ENCODE measurements at regions not wholly inside any gene's neighbourhood (a gene's known extent, or its start where the extent isn't known, plus 50 kb on each side); places are given as distances from the start of the nearest gene placed in this dataset.

GRCh38 chr2:88829607-88830463 lies 138.4 kb downstream of the RPIA start:
- H3K27ac ChIP-seq (ENCODE audit: low read depth, low read length): no peak overlapping the region
- peaks cover 9% of the 10 kb centered on the region; the same call in 1 of the 2 replicates for H3K27me3 ChIP-seq (ENCODE audit: insufficient read depth, low read length)
- H3K9me2 ChIP-seq (ENCODE audit: insufficient read depth): no peaks in the 10 kb centered on the region
- ChIA-PET POLR2A (no interaction called here), CTCF (interaction anchor here (0.7 to 1.7 kb wide), 2 partner anchors 51 to 234 kb away, joined by 3 to 11 read pairs; no protein-coding TSS in a partner anchor), RAD21 (ENCODE audit: low non-redundant PET in 1 of 2, low total read pairs in 2 of 2, uncharacterized antibody in 2 of 2, unreplicated experiment in 2 of 2) (no interaction called here)
- no peaks in the 10 kb centered on the region for H4K20me1 ChIP-seq (ENCODE audit: insufficient read depth)
- no peak overlapping the region for H3K9ac ChIP-seq (ENCODE audit: low read length)
- no peak overlapping the region for H3K4me3 ChIP-seq (replicated peaks in 1 of 2; ENCODE audit: low read depth in 1 of 2, low read length in 2 of 2)
- TF ChIP-seq RAD21 (IDR thresholded peaks at IDR 0.05; ENCODE audit: low read depth) (no peak), FOSL1 (IDR thresholded peaks at IDR 0.05; ENCODE audit: low read depth) (no peak), SRF (IDR thresholded peaks at IDR 0.05; ENCODE audit: low read depth) (no peak), POLR2A (IDR thresholded peaks at IDR 0.05; ENCODE audit: borderline replicate concordance, extremely low read depth, insufficient read depth, insufficient read length) (no peak), JUND (IDR thresholded peaks at IDR 0.05) (no peak), ZNF274 (IDR thresholded peaks at IDR 0.05; ENCODE audit: low read depth, low read length) (no peak), TCF7L2 (IDR thresholded peaks at IDR 0.05; ENCODE audit: borderline replicate concordance, extremely low read depth, insufficient read depth, insufficient read length) (no peak), CEBPB (IDR thresholded peaks at IDR 0.05; ENCODE audit: low read depth) (no peak), YY1 (IDR thresholded peaks at IDR 0.05; ENCODE audit: extremely low read depth, insufficient replicate concordance, low read depth, low read length) (no peak), EZH2phosphoT487 (IDR thresholded peaks at IDR 0.05; ENCODE audit: borderline replicate concordance) (no peak), POLR2AphosphoS5 (IDR thresholded peaks at IDR 0.05; ENCODE audit: low read depth, low read length) (no peak), ELF1 (IDR thresholded peaks at IDR 0.05; ENCODE audit: borderline replicate concordance, low read depth) (no peak)
- TF ChIP-seq, protein P1, sequence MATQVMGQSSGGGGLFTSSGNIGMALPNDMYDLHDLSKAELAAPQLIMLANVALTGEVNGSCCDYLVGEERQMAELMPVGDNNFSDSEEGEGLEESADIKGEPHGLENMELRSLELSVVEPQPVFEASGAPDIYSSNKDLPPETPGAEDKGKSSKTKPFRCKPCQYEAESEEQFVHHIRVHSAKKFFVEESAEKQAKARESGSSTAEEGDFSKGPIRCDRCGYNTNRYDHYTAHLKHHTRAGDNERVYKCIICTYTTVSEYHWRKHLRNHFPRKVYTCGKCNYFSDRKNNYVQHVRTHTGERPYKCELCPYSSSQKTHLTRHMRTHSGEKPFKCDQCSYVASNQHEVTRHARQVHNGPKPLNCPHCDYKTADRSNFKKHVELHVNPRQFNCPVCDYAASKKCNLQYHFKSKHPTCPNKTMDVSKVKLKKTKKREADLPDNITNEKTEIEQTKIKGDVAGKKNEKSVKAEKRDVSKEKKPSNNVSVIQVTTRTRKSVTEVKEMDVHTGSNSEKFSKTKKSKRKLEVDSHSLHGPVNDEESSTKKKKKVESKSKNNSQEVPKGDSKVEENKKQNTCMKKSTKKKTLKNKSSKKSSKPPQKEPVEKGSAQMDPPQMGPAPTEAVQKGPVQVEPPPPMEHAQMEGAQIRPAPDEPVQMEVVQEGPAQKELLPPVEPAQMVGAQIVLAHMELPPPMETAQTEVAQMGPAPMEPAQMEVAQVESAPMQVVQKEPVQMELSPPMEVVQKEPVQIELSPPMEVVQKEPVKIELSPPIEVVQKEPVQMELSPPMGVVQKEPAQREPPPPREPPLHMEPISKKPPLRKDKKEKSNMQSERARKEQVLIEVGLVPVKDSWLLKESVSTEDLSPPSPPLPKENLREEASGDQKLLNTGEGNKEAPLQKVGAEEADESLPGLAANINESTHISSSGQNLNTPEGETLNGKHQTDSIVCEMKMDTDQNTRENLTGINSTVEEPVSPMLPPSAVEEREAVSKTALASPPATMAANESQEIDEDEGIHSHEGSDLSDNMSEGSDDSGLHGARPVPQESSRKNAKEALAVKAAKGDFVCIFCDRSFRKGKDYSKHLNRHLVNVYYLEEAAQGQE (IDR thresholded peaks at IDR 0.05; ENCODE audit: low read depth): no peak
- TF ChIP-seq, protein P2, sequence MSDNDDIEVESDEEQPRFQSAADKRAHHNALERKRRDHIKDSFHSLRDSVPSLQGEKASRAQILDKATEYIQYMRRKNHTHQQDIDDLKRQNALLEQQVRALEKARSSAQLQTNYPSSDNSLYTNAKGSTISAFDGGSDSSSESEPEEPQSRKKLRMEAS (IDR thresholded peaks at IDR 0.05): no peak
- TF ChIP-seq, protein P3, sequence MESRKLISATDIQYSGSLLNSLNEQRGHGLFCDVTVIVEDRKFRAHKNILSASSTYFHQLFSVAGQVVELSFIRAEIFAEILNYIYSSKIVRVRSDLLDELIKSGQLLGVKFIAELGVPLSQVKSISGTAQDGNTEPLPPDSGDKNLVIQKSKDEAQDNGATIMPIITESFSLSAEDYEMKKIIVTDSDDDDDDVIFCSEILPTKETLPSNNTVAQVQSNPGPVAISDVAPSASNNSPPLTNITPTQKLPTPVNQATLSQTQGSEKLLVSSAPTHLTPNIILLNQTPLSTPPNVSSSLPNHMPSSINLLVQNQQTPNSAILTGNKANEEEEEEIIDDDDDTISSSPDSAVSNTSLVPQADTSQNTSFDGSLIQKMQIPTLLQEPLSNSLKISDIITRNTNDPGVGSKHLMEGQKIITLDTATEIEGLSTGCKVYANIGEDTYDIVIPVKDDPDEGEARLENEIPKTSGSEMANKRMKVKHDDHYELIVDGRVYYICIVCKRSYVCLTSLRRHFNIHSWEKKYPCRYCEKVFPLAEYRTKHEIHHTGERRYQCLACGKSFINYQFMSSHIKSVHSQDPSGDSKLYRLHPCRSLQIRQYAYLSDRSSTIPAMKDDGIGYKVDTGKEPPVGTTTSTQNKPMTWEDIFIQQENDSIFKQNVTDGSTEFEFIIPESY (IDR thresholded peaks at IDR 0.05; ENCODE audit: extremely low read depth, insufficient replicate concordance, low read length): no peak
- no peaks in the 10 kb centered on the region for H3K9me3 ChIP-seq (ENCODE audit: control insufficient read depth in 1 of 2, insufficient read depth in 1 of 2, low read depth in 1 of 2, low read length in 2 of 2)
- H2AFZ ChIP-seq (ENCODE audit: low read depth, low read length, poor library complexity, severe bottlenecking): no peak overlapping the region
- H3K79me2 ChIP-seq (ENCODE audit: insufficient read depth, low read length): no peaks in the 10 kb centered on the region
- H3K4me2 ChIP-seq (ENCODE audit: low read length): no peak overlapping the region
- intact Hi-C loops (cut with micrococcal nuclease): no loop called here
- ATAC-seq (no peak), DNase-seq (ENCODE audit: low read depth, low spot score) (no peak)
- H3K36me3 ChIP-seq (ENCODE audit: control insufficient read depth in 1 of 2, insufficient read depth in 2 of 2, low read length in 2 of 2): no peaks in the 10 kb centered on the region
- no TSS peak for BruUV-seq (replicated peaks)
- H3K4me1 ChIP-seq (ENCODE audit: control insufficient read depth in 1 of 2, insufficient read depth in 2 of 2, low read length in 2 of 2): no peaks in the 10 kb centered on the region

Data from HCT116 (cell line).